OCI-LY7 (cell line): ENCODE measurements at regions not wholly inside any gene's neighbourhood (a gene's known extent, or its start where the extent isn't known, plus 50 kb on each side); places are given as distances from the start of the nearest gene placed in this dataset.

Source experiments
- CTCF ChIP-seq: fragments of 200-600 bp; sonication (generic); conservative IDR thresholded peaks from 2 replicates; pipeline ENCODE4 v1.5.1; 2014; ENCODE audit warnings: mild to moderate bottlenecking, antibody characterized with exemption, low read length, moderate library complexity, mixed read lengths
- EZH2phosphoT487 ChIP-seq: fragments of 200-600 bp; sonication (generic); IDR thresholded peaks from 2 replicates; pipeline ENCODE4 v1.6.1; 2018; ENCODE audit warnings: low read depth, borderline replicate concordance, mild to moderate bottlenecking, mixed run types, antibody characterized with exemption, low read length, moderate library complexity, mixed read lengths

DNA sequence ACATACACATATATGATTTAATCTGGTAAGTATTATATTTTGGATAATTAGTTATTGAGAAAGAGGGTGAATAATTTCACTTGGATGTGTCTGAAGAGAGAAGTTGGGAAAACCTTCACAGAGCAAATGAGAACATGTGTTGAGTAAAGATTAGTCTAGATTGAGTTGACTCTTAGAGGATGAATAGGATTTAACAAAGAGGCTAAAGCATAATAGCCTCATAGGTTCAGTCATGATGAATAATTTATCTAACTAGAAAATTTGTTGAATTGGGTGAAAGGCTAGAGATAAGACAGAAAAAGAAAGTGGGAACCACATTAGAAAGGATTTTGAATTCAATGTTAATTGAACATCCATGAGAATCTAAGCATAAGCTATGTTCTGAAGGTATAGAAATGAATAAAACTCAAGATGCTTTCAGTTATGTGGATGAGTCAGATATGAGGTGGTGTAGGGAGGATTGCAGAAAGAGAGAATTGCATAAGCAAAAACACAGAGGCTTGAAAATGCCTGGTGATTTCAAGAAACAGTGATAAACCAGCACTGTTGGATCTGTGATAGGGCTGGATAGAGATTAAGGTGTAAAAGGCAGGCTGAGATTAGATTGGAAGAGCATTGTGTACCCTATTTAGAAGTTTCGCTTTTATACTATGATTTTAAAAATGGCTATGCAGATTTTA is 207.6 kb upstream of the NR3C2 start:
- TF ChIP-seq CTCF, result no peak
- no peak for TF ChIP-seq EZH2phosphoT487
